Stomach smooth muscle (tissue), 2 donors: ENCODE measurements at regions not wholly inside any gene's neighbourhood (a gene's known extent, or its start where the extent isn't known, plus 50 kb on each side); places are given as distances from the start of the nearest gene placed in this dataset.

Experiments
- H3K27ac ChIP-seq: one replicate; pipeline ENCODE4 v1.7.0; 2013; ENCODE audit warnings: mild to moderate bottlenecking, low read length, inconsistent platforms
- H3K27me3 ChIP-seq, 2 donors: one replicate each; pipeline ENCODE4 v1.7.0; 2013; ENCODE audit warnings: low read length in 2 of 2; ENCODE audit not compliant: insufficient read depth in 2 of 2, control insufficient read depth in 1 of 2
- H3K36me3 ChIP-seq, 2 donors: one replicate each; pipeline ENCODE4 v1.7.0; 2013; ENCODE audit warnings: low read length in 2 of 2; ENCODE audit not compliant: control insufficient read depth in 2 of 2, insufficient read depth in 2 of 2
- H3K4me1 ChIP-seq: one replicate; pipeline ENCODE4 v1.7.0; 2013; ENCODE audit warnings: low read length; ENCODE audit not compliant: control insufficient read depth, insufficient read depth
- H3K4me3 ChIP-seq, 2 donors: one replicate each; pipeline ENCODE4 v1.7.0; 2013; ENCODE audit warnings: low read length in 2 of 2
- H3K9ac ChIP-seq, 2 donors: one replicate each; pipeline ENCODE4 v1.7.0; 2013; ENCODE audit warnings: low read length in 2 of 2, mild to moderate bottlenecking in 1 of 2
- H3K9me3 ChIP-seq, 2 donors: one replicate each; pipeline ENCODE4 v1.7.0; 2013; ENCODE audit warnings: low read length in 2 of 2; ENCODE audit not compliant: control insufficient read depth in 2 of 2
- donor health status: healthy.
- donor health status: Pancreatic carcinoma.

DNA sequence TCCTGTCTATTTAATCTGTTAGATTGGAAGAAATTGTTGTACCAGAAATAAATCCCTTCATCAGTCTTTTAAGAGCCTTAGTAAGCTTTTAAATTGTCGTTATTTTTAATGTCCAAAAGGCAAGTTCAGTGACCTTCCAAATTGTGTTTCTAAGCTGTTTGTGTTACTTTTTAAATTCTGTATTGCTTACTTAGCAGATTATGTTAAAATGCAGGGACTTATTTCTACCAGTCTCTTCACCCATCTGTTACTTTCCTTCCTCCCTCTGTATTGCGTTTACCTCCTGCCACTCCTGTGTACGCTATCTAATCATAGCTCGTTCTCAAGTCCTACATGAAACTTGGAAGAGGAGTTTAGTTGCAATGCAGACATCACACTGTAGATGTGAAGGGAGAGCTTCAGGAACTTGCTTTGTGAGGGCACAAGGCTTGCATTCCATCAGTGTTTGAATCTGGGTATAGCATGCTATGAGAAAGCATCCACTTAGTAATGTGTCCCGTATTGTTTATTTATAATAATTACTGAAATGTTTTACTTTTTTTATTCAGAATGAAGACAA lies 406.5 kb upstream of the RGS6 start:
- Histone ChIP-seq H3K4me3 (no peak overlapping the region), H3K9me3 (no peaks in the 10 kb centered on the region), H3K27ac (no peak overlapping the region), H3K27me3 (no peaks in the 10 kb centered on the region), H3K36me3 (no peaks in the 10 kb centered on the region), H3K4me1 (peaks cover 7% of the 10 kb centered on the region), H3K9ac (no peak overlapping the region)

DNA sequence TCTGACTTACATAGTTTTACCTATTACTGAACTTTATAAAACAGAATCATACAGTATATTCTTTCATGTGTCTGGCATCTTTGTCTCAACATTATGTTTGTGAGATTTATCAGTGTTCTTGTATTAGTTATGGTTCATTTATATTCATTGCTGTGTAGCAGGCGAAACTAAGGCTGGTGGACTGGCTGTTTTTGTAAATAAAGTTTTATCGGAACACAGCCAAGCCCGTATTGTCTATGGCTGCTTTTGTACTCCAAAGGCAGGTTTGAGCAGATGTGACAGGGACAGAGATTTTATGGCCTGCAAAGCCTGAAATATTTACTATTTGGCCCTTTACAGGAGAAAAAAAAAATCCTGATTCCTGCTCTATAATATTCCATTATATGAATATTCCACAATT lies 405.8 kb upstream of the RGS6 start:
- Histone ChIP-seq H3K4me1 (peaks cover 7% of the 10 kb centered on the region), H3K27ac (no peak overlapping the region), H3K4me3 (no peak overlapping the region), H3K9me3 (no peaks in the 10 kb centered on the region), H3K27me3 (no peaks in the 10 kb centered on the region), H3K36me3 (no peaks in the 10 kb centered on the region), H3K9ac (no peak overlapping the region)

DNA sequence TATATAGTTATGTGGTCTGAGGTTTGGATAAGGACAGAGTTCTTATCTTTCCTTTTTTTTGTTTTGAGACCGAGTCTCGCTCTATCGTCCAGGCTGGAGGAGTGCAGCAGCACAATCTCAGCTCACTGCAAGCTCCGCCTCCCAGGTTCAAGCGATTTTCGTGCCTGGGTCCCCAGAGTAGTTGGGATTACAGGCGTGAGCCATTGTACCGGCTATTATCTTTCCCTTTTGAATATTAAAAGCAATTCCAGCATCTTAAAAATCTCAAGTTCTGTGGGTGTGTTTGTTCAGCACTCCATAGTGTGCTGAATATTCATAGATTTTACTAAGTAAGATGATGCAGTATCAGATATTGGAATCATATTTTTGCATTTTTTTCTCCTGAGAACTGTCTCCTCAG lies 404.4 kb upstream of the RGS6 start:
- Histone ChIP-seq H3K4me1 (peaks cover 7% of the 10 kb centered on the region), H3K9me3 (no peaks in the 10 kb centered on the region), H3K4me3 (no peak overlapping the region), H3K27me3 (no peaks in the 10 kb centered on the region), H3K36me3 (no peaks in the 10 kb centered on the region), H3K9ac (no peak overlapping the region), H3K27ac (no peak overlapping the region)

DNA sequence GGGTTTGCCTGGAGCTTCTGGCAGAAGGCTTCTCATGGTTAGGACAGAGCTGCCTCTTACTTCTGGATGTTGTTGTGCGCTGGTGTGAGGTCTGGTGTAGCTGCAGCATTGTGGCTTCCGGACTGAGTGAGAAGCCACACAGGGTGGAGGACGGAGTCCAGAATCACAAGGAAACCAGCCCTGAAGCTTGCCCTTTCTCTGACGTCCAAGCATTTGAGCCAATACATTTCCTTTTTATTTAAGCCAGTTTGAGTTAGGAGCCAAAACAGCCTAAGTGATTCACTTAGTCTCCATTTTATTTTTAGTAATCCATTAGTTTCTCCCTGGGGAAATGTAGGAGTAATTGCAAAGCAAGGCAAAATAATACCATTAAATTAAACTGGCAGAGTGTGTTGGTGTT lies 402.4 kb upstream of the RGS6 start:
- Histone ChIP-seq H3K27ac (no peak overlapping the region), H3K4me1 (peaks cover 7% of the 10 kb centered on the region), H3K27me3 (no peaks in the 10 kb centered on the region), H3K4me3 (no peak overlapping the region), H3K9ac (no peak overlapping the region), H3K36me3 (no peaks in the 10 kb centered on the region), H3K9me3 (no peaks in the 10 kb centered on the region)

DNA sequence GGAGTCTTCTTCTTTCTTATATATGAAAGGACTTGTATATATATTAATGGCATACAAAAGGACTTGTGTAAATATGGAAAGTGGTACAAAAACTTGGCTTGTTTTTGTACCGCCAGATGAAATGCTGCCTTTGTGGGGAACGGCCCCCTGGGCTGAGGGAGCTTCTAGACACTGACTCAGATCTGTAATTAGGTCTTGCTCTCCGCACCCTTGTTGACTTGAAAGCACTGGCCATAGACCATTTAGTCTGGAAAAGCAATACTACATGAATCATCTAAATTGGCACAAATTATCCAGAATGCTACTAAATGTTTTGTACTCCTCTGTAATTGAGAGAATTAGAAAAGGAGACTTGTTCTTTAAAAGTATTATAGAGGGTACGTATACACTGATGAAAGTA lies 399.9 kb upstream of the RGS6 start:
- H3K9me3 ChIP-seq: no peaks in the 10 kb centered on the region
- no peak overlapping the region for H3K9ac ChIP-seq
- H3K36me3 ChIP-seq: no peaks in the 10 kb centered on the region
- peaks cover 7% of the 10 kb centered on the region for H3K4me1 ChIP-seq
- no peak overlapping the region for H3K4me3 ChIP-seq
- H3K27me3 ChIP-seq: no peaks in the 10 kb centered on the region
- H3K27ac ChIP-seq: no peak overlapping the region

DNA sequence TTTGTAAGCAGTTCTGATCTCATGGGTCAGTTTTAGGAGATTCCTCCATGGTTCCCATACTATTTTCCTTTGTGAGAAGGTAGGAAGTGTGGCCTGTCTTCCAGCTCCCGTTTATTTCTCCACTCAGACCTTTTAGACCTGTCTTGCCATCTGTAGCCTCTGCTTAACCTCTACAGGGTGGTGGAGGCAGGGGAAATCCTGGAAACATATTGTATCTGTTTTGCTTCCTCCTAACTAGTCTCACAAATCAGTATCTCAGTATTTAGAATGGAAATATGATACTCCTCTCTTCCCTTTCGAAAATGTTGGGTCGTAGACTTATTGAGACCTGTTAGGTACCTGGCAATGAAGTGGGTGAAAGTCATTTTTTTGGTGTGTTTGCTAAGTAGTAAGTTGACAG lies 399.4 kb upstream of the RGS6 start:
- Histone ChIP-seq H3K27me3 (no peaks in the 10 kb centered on the region), H3K4me1 (peaks cover 7% of the 10 kb centered on the region), H3K9ac (no peak overlapping the region), H3K4me3 (no peak overlapping the region), H3K36me3 (no peaks in the 10 kb centered on the region), H3K9me3 (no peaks in the 10 kb centered on the region), H3K27ac (no peak overlapping the region)

DNA sequence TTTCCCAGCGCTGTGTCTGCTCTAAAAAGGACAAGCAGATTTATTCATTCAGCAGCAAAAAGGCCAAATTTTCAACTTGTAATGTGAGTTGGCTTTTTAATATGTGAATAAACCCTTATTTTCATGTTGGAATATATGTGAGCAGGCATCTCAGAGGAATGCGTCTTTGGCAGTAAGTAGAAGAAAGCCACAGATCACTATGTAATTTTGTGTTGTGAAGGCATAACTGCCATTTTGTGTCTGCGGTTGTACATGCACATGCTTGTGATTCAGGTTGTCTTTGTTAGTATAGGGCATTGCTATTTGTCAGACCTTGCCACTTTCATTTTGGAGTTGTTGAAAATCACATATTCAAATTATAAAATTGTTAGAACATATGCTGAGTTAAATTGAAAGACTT lies 398.8 kb upstream of the RGS6 start:
- Histone ChIP-seq H3K27ac (no peak overlapping the region), H3K9me3 (no peaks in the 10 kb centered on the region), H3K4me3 (no peak overlapping the region), H3K36me3 (no peaks in the 10 kb centered on the region), H3K27me3 (no peaks in the 10 kb centered on the region), H3K4me1 (peaks cover 7% of the 10 kb centered on the region), H3K9ac (no peak overlapping the region)

DNA sequence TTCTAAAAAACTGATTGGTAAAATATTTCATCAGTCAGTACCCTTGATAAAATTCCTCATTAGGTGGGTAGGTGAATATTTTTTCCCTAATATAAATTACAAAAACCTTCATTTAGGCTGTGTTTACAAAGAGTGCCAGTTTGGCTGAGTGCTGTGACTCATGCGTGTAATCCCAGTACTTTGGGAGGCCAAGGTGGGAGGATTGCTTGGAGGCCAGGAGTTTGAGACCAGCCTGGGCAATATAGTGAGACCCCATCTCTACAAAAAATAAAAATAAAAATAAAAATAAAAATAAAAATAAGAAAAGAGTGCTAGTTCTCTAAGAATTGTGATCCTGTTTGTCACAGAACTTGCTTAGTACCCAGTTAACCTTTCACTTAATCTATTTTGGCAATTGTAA lies 398.4 kb upstream of the RGS6 start:
- Histone ChIP-seq H3K36me3 (no peaks in the 10 kb centered on the region), H3K9ac (no peak overlapping the region), H3K4me1 (peaks cover 7% of the 10 kb centered on the region), H3K4me3 (no peak overlapping the region), H3K9me3 (no peaks in the 10 kb centered on the region), H3K27me3 (no peaks in the 10 kb centered on the region), H3K27ac (no peak overlapping the region)

DNA sequence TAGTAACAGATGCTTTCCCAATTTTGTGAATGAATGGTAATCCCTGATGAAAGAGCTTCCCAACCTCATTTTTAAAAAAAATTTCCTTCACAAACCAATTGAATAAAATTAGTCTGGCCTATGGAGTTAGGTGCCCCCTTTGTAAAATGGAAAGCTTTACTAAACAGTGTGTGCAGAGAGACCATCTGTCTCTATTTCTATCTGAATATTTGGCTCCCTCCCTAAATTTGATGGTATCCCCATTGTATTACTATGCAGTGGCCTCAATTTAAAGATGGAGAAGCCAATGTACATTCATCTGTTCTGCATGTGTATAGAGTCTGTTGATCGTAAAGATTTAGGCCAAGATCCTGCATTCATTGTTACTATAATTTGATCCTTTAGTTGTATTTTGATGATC lies 397.7 kb upstream of the RGS6 start:
- Histone ChIP-seq H3K4me1 (peaks cover 7% of the 10 kb centered on the region), H3K27ac (no peak overlapping the region), H3K36me3 (no peaks in the 10 kb centered on the region), H3K9ac (no peak overlapping the region), H3K9me3 (no peaks in the 10 kb centered on the region), H3K4me3 (no peak overlapping the region), H3K27me3 (no peaks in the 10 kb centered on the region)

DNA sequence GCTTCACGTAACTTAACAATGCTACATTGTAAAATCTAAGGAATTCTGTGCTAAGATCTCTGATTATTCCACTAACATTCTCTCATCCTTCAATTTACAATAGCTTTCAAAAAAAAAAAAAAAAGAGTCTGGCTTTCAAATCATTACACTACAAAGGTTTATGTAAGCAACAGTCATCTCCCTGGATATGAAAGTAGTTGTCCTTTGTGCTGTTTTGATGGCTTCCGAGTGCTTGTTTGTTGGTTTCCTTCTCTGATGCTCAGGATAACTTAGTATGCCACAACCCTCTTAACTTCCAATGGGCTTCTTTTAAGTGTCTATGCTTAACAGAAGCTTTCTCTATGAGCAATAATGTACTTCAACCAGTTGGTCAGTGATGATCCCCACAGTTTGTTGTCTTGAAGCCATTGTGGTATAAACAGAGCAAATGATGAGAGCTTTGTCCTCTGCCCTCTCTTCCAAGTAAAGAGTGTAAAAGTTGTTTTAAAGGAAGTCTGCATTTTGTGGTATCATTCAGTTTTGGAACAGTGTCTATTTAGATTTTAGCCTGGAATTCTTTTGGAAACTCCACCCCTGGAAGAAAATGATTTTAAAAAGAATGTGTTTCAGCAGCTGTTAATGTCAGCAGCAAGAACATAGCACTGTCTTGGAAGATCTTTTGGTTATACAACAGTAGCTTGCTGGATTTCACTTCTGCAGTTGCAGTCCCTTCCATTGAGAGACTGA lies 396.1 kb upstream of the RGS6 start:
- Histone ChIP-seq H3K27me3 (no peaks in the 10 kb centered on the region), H3K4me3 (no peak overlapping the region), H3K36me3 (no peaks in the 10 kb centered on the region), H3K9ac (no peak overlapping the region), H3K9me3 (no peaks in the 10 kb centered on the region), H3K27ac (no peak overlapping the region), H3K4me1 (peaks cover 3% of the 10 kb centered on the region)

DNA sequence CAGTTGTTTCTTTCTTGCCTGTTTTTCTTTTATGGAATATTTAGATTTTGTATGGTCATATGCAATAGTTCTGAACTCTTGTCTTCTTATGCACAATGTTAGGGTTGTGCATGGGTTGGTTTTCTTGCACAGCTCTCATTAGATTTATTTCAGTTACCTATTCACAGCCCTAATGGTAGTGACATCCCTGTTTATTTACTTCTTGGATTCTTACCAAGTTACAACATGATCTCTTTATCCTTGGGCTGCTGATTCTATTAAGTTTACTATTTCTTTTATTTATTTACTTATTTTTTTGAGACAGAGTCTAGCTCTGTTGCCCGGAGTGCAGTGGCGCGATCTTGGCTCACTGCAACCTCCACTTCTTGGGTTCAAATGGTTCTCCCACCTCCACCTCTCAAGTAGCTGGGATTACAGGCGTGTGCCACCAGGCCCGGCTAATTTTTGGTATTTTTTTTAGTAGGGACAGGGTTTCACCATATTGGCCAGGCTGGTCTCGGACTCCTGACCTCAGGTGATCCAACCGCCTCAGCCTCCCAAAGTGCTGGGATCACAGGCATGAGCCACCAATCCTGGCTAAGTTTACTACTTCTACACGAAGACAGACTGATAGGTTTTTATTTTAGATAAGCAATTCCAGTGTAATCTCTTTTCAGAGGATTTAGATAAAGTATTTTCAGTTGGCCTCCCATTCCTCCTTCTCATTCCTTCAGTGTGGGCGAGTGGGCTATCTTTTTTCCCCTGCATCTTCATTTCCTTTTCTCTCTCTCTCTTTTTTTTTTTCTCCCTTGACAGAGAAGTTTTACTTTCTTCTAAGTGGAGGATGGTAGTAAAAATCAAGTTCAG lies 395.1 kb upstream of the RGS6 start:
- peaks cover 3% of the 10 kb centered on the region for H3K4me1 ChIP-seq
- no peak overlapping the region for H3K27ac ChIP-seq

More for the DNA sequence above, 395.1 kb upstream of the RGS6 start:
- no peak overlapping the region for H3K4me3 ChIP-seq
- no peaks in the 10 kb centered on the region for H3K9me3 ChIP-seq
- H3K36me3 ChIP-seq: no peaks in the 10 kb centered on the region
- no peaks in the 10 kb centered on the region for H3K27me3 ChIP-seq
- H3K9ac ChIP-seq: no peak overlapping the region
